ENCODE measurements at regions not wholly inside any gene's neighbourhood (a gene's known extent, or its start where the extent isn't known, plus 50 kb on each side); places are given as distances from the start of the nearest gene placed in this dataset.

- CTCF ChIA-PET, result interaction anchor here (1.2 kb wide), 1 partner anchor 181 kb away, joined by 3 read pairs; the partner anchor contains the start of gene MYLIP
- TF ChIP-seq ZNF10 (tag by site-specific recombination; IDR thresholded peaks at IDR 0.05) (peak; percentile 37; the same call in 1 of the 2 replicates), ZNF514 (tag by site-specific recombination; IDR thresholded peaks at IDR 0.05) (no peak)
- no peak overlapping the region for H3K27ac ChIP-seq (ENCODE audit: extremely low read depth, low read depth, low read length)
These were observed 181.4 kb upstream of the MYLIP start for GRCh38 chr6:15947436-15947835.

DNA sequence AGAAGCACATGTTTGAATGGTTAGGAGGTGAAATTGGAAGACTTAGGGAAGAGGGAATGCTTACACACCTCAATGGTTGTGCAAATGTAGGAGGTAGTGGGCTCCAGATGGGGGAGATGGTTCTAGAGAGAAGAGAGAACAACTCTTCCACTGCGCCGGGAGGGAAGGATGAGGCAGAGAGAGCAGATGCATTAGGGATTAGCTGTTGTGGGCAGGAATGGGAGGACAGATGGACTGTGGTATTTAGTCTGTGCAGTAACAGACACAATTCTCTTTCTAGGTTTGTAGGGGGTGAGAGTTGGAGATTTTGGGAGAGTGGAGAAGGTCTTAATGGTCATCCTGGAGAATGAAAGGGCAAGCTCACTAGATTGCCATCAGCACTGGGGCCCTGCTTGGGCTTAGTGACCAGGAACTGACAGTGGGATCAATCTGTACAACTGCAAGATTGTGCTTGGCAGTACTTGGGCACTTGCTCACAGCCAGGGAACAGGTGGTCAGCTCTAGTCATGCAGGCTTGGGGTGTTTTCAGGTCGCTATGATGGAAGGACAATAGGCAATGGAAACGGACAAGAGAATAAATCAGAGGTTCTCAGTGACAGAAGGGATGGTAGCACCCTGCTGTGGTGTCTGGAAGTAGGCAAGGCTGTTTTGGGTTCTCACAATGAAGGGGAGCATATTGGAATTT, 182.0 kb upstream of the MYLIP start:
- ChIA-PET CTCF (interaction anchor here (0.6 to 1.2 kb wide), 2 partner anchors 13 to 182 kb away, joined by 3 read pairs; partner anchors contain the start of gene MYLIP), POLR2A (interaction anchor here (1.6 to 3.1 kb wide), 2 partner anchors 182 kb away, joined by 5 to 23 read pairs; partner anchors contain the start of gene MYLIP)
- Histone ChIP-seq H3K9me3 (ENCODE audit: control insufficient read depth, insufficient read depth, low read depth, low read length) (no peaks in the 10 kb centered on the region), H3K4me1 (ENCODE audit: control insufficient read depth, insufficient read depth, low read length) (peaks cover 31% of the 10 kb centered on the region), H3K36me3 (ENCODE audit: control insufficient read depth in 2 of 2, insufficient read depth in 1 of 2, low read length in 2 of 2) (no peaks in the 10 kb centered on the region), H3K27ac (ENCODE audit: extremely low read depth, low read depth, low read length) (no peak overlapping the region), H3K4me3 (ENCODE audit: low read depth, low read length) (no peak overlapping the region)
- TF ChIP-seq ZNF561 (tag by site-specific recombination; IDR thresholded peaks at IDR 0.05; ENCODE audit: borderline replicate concordance), result no peak
- TF ChIP-seq YY1 (tag by site-specific recombination; IDR thresholded peaks at IDR 0.05), result no peak
- TF ChIP-seq ELK4 (IDR thresholded peaks at IDR 0.05; ENCODE audit: borderline replicate concordance, low read depth, low read length), result no peak
- TF ChIP-seq ZNF664 (tag by site-specific recombination; IDR thresholded peaks at IDR 0.05), result no peak
- TF ChIP-seq, protein P1, sequence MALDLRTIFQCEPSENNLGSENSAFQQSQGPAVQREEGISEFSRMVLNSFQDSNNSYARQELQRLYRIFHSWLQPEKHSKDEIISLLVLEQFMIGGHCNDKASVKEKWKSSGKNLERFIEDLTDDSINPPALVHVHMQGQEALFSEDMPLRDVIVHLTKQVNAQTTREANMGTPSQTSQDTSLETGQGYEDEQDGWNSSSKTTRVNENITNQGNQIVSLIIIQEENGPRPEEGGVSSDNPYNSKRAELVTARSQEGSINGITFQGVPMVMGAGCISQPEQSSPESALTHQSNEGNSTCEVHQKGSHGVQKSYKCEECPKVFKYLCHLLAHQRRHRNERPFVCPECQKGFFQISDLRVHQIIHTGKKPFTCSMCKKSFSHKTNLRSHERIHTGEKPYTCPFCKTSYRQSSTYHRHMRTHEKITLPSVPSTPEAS (tag by site-specific recombination; IDR thresholded peaks at IDR 0.05), result no peak
- TF ChIP-seq, protein P2, sequence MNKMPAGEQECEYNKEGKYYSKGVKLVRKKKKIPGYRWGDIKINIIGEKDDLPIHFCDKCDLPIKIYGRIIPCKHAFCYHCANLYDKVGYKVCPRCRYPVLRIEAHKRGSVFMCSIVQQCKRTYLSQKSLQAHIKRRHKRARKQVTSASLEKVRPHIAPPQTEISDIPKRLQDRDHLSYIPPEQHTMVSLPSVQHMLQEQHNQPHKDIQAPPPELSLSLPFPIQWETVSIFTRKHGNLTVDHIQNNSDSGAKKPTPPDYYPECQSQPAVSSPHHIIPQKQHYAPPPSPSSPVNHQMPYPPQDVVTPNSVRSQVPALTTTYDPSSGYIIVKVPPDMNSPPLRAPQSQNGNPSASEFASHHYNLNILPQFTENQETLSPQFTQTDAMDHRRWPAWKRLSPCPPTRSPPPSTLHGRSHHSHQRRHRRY (tag by site-specific recombination; IDR thresholded peaks at IDR 0.05), result no peak
- TF ChIP-seq INSM2 (tag by site-specific recombination; IDR thresholded peaks at IDR 0.05), result no peak
- no peak for TF ChIP-seq ZNF660 (tag by site-specific recombination; IDR thresholded peaks at IDR 0.05)
- TF ChIP-seq, protein P3, sequence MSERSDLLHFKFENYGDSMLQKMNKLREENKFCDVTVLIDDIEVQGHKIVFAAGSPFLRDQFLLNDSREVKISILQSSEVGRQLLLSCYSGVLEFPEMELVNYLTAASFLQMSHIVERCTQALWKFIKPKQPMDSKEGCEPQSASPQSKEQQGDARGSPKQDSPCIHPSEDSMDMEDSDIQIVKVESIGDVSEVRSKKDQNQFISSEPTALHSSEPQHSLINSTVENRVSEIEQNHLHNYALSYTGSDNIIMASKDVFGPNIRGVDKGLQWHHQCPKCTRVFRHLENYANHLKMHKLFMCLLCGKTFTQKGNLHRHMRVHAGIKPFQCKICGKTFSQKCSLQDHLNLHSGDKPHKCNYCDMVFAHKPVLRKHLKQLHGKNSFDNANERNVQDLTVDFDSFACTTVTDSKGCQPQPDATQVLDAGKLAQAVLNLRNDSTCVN (tag by site-specific recombination; optimal IDR thresholded peaks at IDR 0.05), result no peak
- no peak for TF ChIP-seq ZNF426 (tag by site-specific recombination; IDR thresholded peaks at IDR 0.05)

More at GRCh38 chr6:15947436-15947835, 181.4 kb upstream of the MYLIP start:
- Histone ChIP-seq H3K4me3 (ENCODE audit: low read depth, low read length) (no peak overlapping the region), H3K9me3 (ENCODE audit: control insufficient read depth, insufficient read depth, low read depth, low read length) (no peaks in the 10 kb centered on the region), H3K4me1 (ENCODE audit: control insufficient read depth, insufficient read depth, low read length) (peaks cover 37% of the 10 kb centered on the region), H3K36me3 (ENCODE audit: control insufficient read depth in 2 of 2, insufficient read depth in 1 of 2, low read length in 2 of 2) (no peaks in the 10 kb centered on the region)
- POLR2A ChIA-PET, result interaction anchor here (3.1 kb wide), 1 partner anchor 181 kb away, joined by 23 read pairs; the partner anchor contains the start of gene MYLIP

DNA sequence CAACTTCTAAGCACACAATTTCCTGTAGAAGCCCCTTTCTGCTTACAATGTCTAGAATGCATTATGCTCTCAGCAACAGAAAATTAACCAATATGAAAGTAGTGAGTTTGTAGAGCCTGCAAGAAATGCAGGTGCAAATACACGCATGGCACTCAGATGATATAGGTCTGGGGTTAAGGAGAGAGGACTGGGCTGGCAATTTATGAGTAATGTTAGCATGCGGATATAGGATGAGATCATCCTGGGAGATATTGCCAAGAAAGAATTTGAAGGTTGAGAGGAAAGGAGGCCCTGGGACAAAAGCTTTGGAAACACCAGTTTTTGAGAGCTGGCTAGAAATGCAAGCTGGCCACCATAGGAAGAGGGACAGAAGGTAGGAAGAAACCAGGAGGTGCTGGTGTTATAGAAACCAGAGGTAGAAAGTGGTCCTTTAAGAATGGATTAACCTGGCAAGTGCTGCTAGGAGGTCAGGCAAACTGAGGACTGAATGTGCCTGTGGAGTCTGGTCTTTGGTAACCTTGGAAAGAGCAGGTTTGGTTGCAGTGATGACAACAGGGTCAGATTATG, 183.2 kb upstream of the MYLIP start:
- peaks cover 25% of the 10 kb centered on the region for H3K4me1 ChIP-seq (ENCODE audit: control insufficient read depth, insufficient read depth, low read length)
- no peaks in the 10 kb centered on the region for H3K36me3 ChIP-seq (ENCODE audit: control insufficient read depth in 2 of 2, insufficient read depth in 1 of 2, low read length in 2 of 2)
- no peaks in the 10 kb centered on the region for H3K9me3 ChIP-seq (ENCODE audit: control insufficient read depth, insufficient read depth, low read depth, low read length)
- H3K27ac ChIP-seq (ENCODE audit: extremely low read depth, low read depth, low read length), result peak overlapping the region; percentile 11; the same call in 1 of the 2 replicates
- POLR2A ChIA-PET, result interaction anchor here (1.6 kb wide), 1 partner anchor 183 kb away, joined by 5 read pairs; the partner anchor contains the start of gene MYLIP
- CTCF ChIA-PET, result interaction anchor here (0.7 to 1.2 kb wide), 2 partner anchors 9 to 10 kb away, joined by 3 read pairs; no protein-coding TSS in a partner anchor
- H3K4me3 ChIP-seq (ENCODE audit: low read depth, low read length), result no peak overlapping the region
- TF ChIP-seq INSM2 (tag by site-specific recombination; IDR thresholded peaks at IDR 0.05) (no peak), ZNF558 (tag by site-specific recombination; IDR thresholded peaks at IDR 0.05) (0 out of 2 replicates have a peak, but pooled peaks have one; percentile 52), ZFP69B (tag by site-specific recombination; IDR thresholded peaks at IDR 0.05) (no peak), ZNF701 (tag by site-specific recombination; IDR thresholded peaks at IDR 0.05) (no peak), ZNF24 (tag by site-specific recombination; IDR thresholded peaks at IDR 0.05) (no peak), ZNF777 (tag by site-specific recombination; IDR thresholded peaks at IDR 0.05; ENCODE audit: borderline replicate concordance) (no peak), SP7 (tag by site-specific recombination; IDR thresholded peaks at IDR 0.05) (peak; percentile 44; the same call in 1 of the 2 replicates)
- TF ChIP-seq, protein P4, sequence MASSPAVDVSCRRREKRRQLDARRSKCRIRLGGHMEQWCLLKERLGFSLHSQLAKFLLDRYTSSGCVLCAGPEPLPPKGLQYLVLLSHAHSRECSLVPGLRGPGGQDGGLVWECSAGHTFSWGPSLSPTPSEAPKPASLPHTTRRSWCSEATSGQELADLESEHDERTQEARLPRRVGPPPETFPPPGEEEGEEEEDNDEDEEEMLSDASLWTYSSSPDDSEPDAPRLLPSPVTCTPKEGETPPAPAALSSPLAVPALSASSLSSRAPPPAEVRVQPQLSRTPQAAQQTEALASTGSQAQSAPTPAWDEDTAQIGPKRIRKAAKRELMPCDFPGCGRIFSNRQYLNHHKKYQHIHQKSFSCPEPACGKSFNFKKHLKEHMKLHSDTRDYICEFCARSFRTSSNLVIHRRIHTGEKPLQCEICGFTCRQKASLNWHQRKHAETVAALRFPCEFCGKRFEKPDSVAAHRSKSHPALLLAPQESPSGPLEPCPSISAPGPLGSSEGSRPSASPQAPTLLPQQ (tag by site-specific recombination; IDR thresholded peaks at IDR 0.05), result 0 out of 2 replicates have a peak, but pooled peaks have one; percentile 45
